Epidermal melanocyte (primary cell): ENCODE measurements at regions not wholly inside any gene's neighbourhood (a gene's known extent, or its start where the extent isn't known, plus 50 kb on each side); places are given as distances from the start of the nearest gene placed in this dataset.

Experiments
- DNase-seq: peaks from one replicate; pipeline ENCODE4 v3.0.0; 2011; ENCODE audit warnings: low spot score; ENCODE audit not compliant: insufficient read length

- DNase-seq = no peak
These were observed 56.9 kb upstream of the IVNS1ABP start for GRCh38 chr1:185373813-185374529.

GRCh38 chr1:185369786-185370185 is 52.7 kb upstream of the IVNS1ABP start:
- DNase-seq = no peak

DNA sequence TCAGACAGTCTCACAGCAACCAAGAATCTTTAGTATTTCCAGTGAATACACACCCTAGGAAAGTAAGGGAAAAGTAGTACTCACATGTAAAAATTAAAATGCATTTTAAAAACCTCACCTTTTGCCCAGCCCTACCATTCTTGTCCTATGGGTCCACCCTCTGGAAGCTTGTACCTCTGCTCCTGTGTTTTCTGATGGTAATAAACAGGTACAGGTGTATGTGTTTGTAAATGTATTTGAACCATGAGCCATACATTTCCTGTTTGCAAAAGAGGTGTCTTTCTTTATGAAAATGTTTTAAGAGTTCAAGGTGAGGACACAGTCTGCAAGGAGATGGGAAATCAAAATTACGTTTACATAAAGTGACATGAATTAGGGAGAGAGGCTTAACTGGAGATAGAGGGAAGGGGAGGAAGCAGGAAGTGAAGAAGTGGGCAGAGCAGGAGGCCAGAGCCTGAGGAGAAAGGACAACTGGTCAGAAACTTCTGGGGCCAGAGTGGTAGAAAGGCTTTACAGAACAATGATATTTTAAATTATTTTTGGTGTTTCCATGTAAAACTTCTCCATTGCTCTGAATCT is 52.0 kb upstream of the IVNS1ABP start:
- no peak for DNase-seq

GRCh38 chr1:185368313-185368855 is 51.3 kb upstream of the IVNS1ABP start:
- no peak for DNase-seq

GRCh38 chr1:185367218-185367617 is 50.2 kb upstream of the IVNS1ABP start:
- DNase-seq = no peak
